Esophagus mucosa (tissue), 1 donor: ENCODE measurements at regions not wholly inside any gene's neighbourhood (a gene's known extent, or its start where the extent isn't known, plus 50 kb on each side); places are given as distances from the start of the nearest gene placed in this dataset.

Experiments used
- ATAC-seq: fragments of 200-7000 bp; cut with Tn5 transposase; one replicate; pipeline ENCODE4 v1.9.1; 2020
- donor health status: DM: yes; HTN: yes; CAD: no.

- no peak for ATAC-seq
Measured at GRCh38 chr14:32004300-32004699, 72.8 kb upstream of the ARHGAP5 start.

- no peak for ATAC-seq
Measured at GRCh38 chr14:32005628-32006027, 71.5 kb upstream of the ARHGAP5 start.

GRCh38 chr14:32006263-32007110 lies 70.6 kb upstream of the ARHGAP5 start:
- peak; percentile 89 for ATAC-seq

- ATAC-seq: no peak
Measured at GRCh38 chr14:32007755-32008362, 69.2 kb upstream of the ARHGAP5 start.

GRCh38 chr14:32008602-32009193 lies 68.4 kb upstream of the ARHGAP5 start:
- no peak for ATAC-seq

- no peak for ATAC-seq
Measured at GRCh38 chr14:32009221-32009975, 67.7 kb upstream of the ARHGAP5 start.

GRCh38 chr14:32009976-32010581 lies 67.0 kb upstream of the ARHGAP5 start:
- ATAC-seq: no peak

- ATAC-seq: no peak
Measured at GRCh38 chr14:32010604-32011125, 66.4 kb upstream of the ARHGAP5 start.

- ATAC-seq: no peak
Measured at GRCh38 chr14:32011225-32011624, 65.9 kb upstream of the ARHGAP5 start.

- ATAC-seq: no peak
Measured at GRCh38 chr14:32012062-32012461, 65.0 kb upstream of the ARHGAP5 start.

GRCh38 chr14:32012571-32012970 lies 64.5 kb upstream of the ARHGAP5 start:
- ATAC-seq: no peak

- ATAC-seq: no peak
Measured at GRCh38 chr14:32013083-32013482, 64.0 kb upstream of the ARHGAP5 start.

GRCh38 chr14:32014057-32014456 lies 63.0 kb upstream of the ARHGAP5 start:
- ATAC-seq: no peak

GRCh38 chr14:32014498-32014897 lies 62.6 kb upstream of the ARHGAP5 start:
- no peak for ATAC-seq

- ATAC-seq: no peak
Measured at GRCh38 chr14:32015166-32015565, 61.9 kb upstream of the ARHGAP5 start.

GRCh38 chr14:32017587-32017986 lies 59.5 kb upstream of the ARHGAP5 start:
- ATAC-seq: no peak

- ATAC-seq: peak; percentile 72
Measured at GRCh38 chr14:32018391-32019092, 58.6 kb upstream of the ARHGAP5 start.

GRCh38 chr14:32019276-32019675 lies 57.8 kb upstream of the ARHGAP5 start:
- ATAC-seq: no peak

GRCh38 chr14:32020882-32021281 lies 56.2 kb upstream of the ARHGAP5 start:
- no peak for ATAC-seq

- ATAC-seq: no peak
Measured at GRCh38 chr14:32021341-32021740, 55.8 kb upstream of the ARHGAP5 start.

- peak; percentile 55 for ATAC-seq
Measured at GRCh38 chr14:32022525-32022924, 54.6 kb upstream of the ARHGAP5 start.
